ENCODE measurements at regions not wholly inside any gene's neighbourhood (a gene's known extent, or its start where the extent isn't known, plus 50 kb on each side); places are given as distances from the start of the nearest gene placed in this dataset.

GRCh38 chr20:63076421-63076820 lies 69.7 kb upstream of the BHLHE23 start (continued):
- TF ChIP-seq ISL1 (CRISPR knock-in tag; IDR thresholded peaks at IDR 0.05) (no peak), TOX (CRISPR knock-in tag; IDR thresholded peaks at IDR 0.05; ENCODE audit: borderline replicate concordance) (no peak), ESRRG (CRISPR knock-in tag; IDR thresholded peaks at IDR 0.05) (no peak), BACH2 (CRISPR knock-in tag; IDR thresholded peaks at IDR 0.05; ENCODE audit: borderline replicate concordance) (no peak), ARNTL (CRISPR knock-in tag; IDR thresholded peaks at IDR 0.05; ENCODE audit: borderline replicate concordance, low read depth) (no peak)

GRCh38 chr20:63074631-63075030 lies 67.9 kb upstream of the BHLHE23 start:
- ATAC-seq = no peak
- TF ChIP-seq OSR1 (CRISPR knock-in tag; IDR thresholded peaks at IDR 0.05) = no peak
- TF ChIP-seq ZNF8 (CRISPR knock-in tag; IDR thresholded peaks at IDR 0.05) = no peak
- TF ChIP-seq ZFP3 (CRISPR knock-in tag; IDR thresholded peaks at IDR 0.05) = no peak
- TF ChIP-seq ESRRG (CRISPR knock-in tag; IDR thresholded peaks at IDR 0.05) = no peak
- TF ChIP-seq ZNF565 (CRISPR knock-in tag; conservative IDR thresholded peaks at IDR 0.05; ENCODE audit: low read depth) = no peak
- TF ChIP-seq POU6F1 (CRISPR knock-in tag; IDR thresholded peaks at IDR 0.05; ENCODE audit: borderline replicate concordance, low read depth) = no peak
- no peak for TF ChIP-seq TCF4 (CRISPR knock-in tag; IDR thresholded peaks at IDR 0.05; ENCODE audit: borderline replicate concordance)

GRCh38 chr20:63074182-63074581 lies 67.4 kb upstream of the BHLHE23 start:
- no peak for TF ChIP-seq TCF4 (CRISPR knock-in tag; IDR thresholded peaks at IDR 0.05; ENCODE audit: borderline replicate concordance)
- TF ChIP-seq ZNF565 (CRISPR knock-in tag; conservative IDR thresholded peaks at IDR 0.05; ENCODE audit: low read depth) = no peak
- TF ChIP-seq ISL1 (CRISPR knock-in tag; IDR thresholded peaks at IDR 0.05) = no peak
- TF ChIP-seq ZNF8 (CRISPR knock-in tag; IDR thresholded peaks at IDR 0.05) = no peak
- TF ChIP-seq ZNF70 (CRISPR knock-in tag; IDR thresholded peaks at IDR 0.05) = no peak
- TF ChIP-seq ZFP30 (CRISPR knock-in tag; IDR thresholded peaks at IDR 0.05) = no peak
- no peak for TF ChIP-seq CSDC2 (CRISPR knock-in tag; IDR thresholded peaks at IDR 0.05)
- TF ChIP-seq GLIS3 (CRISPR knock-in tag; IDR thresholded peaks at IDR 0.05) = no peak

GRCh38 chr20:63073738-63074065 lies 66.9 kb upstream of the BHLHE23 start:
- no peak for ATAC-seq
- TF ChIP-seq TOX (CRISPR knock-in tag; IDR thresholded peaks at IDR 0.05; ENCODE audit: borderline replicate concordance) (no peak), CREB5 (CRISPR knock-in tag; IDR thresholded peaks at IDR 0.05; ENCODE audit: low read depth) (no peak)

More at GRCh38 chr20:63074182-63074581, 67.4 kb upstream of the BHLHE23 start:
- ATAC-seq = no peak

GRCh38 chr20:63072991-63073737 lies 66.4 kb upstream of the BHLHE23 start:
- no peak for ATAC-seq
- TF ChIP-seq TOX (CRISPR knock-in tag; IDR thresholded peaks at IDR 0.05; ENCODE audit: borderline replicate concordance) = no peak

- no peak for ATAC-seq
These were observed 65.5 kb upstream of the BHLHE23 start for GRCh38 chr20:63072231-63072791.

More at GRCh38 chr20:63072231-63072791, 65.5 kb upstream of the BHLHE23 start:
- TF ChIP-seq ZNF8 (CRISPR knock-in tag; IDR thresholded peaks at IDR 0.05) (no peak), GLIS3 (CRISPR knock-in tag; IDR thresholded peaks at IDR 0.05) (no peak), ARNTL (CRISPR knock-in tag; IDR thresholded peaks at IDR 0.05; ENCODE audit: borderline replicate concordance, low read depth) (no peak), CREB5 (CRISPR knock-in tag; IDR thresholded peaks at IDR 0.05; ENCODE audit: low read depth) (no peak)

Data from SK-N-SH treated with all-trans-retinoic acid at 6 μM for 48 hours (cell line).